Caki2 (cell line): ENCODE measurements at regions not wholly inside any gene's neighbourhood (a gene's known extent, or its start where the extent isn't known, plus 50 kb on each side); places are given as distances from the start of the nearest gene placed in this dataset.

Experiments
- DNase-seq: peaks from one replicate; pipeline ENCODE4 v3.0.0-alpha.2; 2015; ENCODE audit warnings: low read depth
- in situ Hi-C: cut with HindIII; loops from 2 replicates; pipeline ENCODE4 v1.10.0; 2016; ENCODE audit warnings: low sequenced_read_pairs, low pct_unique_long_range_greater_than_20kb, mixed read lengths

- no peak for DNase-seq
- in situ Hi-C loops: no loop called here
Measured at GRCh38 chr16:62969711-62970318, 933.6 kb upstream of the CDH8 start.

DNA sequence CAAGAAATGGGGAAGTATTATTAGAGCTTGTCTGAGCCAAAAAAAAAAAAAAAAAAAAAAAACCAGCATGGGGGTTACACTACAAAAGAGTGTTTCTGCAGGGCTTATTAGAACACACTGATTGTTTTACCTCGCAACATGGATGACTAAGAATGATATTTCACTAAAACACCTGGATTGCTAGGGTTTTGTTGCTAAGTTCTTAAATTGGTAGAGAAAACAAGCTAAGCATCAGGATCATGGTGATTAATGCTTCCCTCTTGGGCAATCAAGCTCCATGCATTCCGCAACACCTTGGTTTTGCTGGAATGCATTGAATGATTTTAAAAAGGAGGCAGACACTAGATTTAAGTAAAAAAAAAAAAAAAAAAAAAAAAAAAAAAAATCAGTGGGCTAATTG lies 931.4 kb upstream of the CDH8 start:
- in situ Hi-C loops: no loop called here
- DNase-seq: no peak

DNA sequence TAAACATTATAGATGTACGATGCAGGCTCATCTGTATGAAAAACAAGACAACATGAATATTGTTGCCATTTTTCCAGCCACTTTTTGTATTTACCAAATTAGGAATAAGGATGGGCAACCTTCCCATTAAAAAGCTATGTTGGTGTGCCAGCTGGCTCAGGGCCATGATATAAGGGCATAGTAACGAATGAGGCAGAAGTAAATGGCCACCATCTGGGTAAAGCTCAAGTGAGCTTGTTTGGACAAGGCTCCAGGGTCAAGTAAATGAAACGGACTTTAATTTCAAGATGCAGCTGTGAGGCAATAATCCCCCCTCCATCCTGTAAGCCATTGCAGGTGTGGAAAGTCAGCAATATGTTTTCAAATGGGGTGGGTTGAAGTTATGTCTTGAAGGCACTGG lies 930.9 kb upstream of the CDH8 start:
- DNase-seq: no peak
- in situ Hi-C loops: no loop called here

DNA sequence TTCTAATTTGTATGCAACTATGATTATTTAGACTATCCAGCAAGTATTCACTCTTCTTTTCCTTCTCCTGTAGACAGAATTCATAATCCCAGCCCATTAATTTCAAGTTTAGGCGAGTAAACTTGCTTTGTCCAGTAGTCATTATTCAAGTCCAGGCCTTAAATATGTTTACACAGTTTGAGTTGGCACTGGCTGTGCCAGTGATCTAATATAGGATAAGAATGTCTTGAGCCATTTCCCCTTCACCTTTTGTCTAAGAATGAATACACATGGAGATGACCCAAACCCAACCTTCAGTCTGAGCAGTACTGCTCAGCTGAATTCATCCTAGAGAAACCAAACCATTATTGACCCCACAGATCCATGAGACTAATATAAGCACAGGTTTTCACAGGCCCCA lies 930.4 kb upstream of the CDH8 start:
- no peak for DNase-seq
- in situ Hi-C loops: no loop called here

GRCh38 chr16:62965831-62966230 lies 929.6 kb upstream of the CDH8 start:
- in situ Hi-C loops: no loop called here

GRCh38 chr16:62963846-62964245 lies 927.6 kb upstream of the CDH8 start:
- in situ Hi-C loops: no loop called here

More at GRCh38 chr16:62965831-62966230, 929.6 kb upstream of the CDH8 start:
- DNase-seq: no peak

DNA sequence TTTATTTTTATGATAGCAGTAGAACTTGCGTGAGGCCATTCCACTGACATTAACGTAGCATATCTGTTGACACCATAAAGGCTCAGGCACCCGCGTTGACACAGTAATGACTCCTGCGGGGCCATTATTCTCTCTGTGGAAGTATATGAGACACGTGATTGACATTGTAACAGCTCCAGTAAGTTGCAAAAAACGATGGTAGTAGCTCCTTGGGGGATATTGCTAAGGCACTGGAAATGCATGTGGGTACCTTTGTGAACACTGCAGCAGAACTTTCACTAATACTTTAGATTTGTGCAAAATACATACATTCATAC lies 918.8 kb upstream of the CDH8 start:
- in situ Hi-C loops: no loop called here
- DNase-seq: no peak

More at GRCh38 chr16:62963846-62964245, 927.6 kb upstream of the CDH8 start:
- no peak for DNase-seq

DNA sequence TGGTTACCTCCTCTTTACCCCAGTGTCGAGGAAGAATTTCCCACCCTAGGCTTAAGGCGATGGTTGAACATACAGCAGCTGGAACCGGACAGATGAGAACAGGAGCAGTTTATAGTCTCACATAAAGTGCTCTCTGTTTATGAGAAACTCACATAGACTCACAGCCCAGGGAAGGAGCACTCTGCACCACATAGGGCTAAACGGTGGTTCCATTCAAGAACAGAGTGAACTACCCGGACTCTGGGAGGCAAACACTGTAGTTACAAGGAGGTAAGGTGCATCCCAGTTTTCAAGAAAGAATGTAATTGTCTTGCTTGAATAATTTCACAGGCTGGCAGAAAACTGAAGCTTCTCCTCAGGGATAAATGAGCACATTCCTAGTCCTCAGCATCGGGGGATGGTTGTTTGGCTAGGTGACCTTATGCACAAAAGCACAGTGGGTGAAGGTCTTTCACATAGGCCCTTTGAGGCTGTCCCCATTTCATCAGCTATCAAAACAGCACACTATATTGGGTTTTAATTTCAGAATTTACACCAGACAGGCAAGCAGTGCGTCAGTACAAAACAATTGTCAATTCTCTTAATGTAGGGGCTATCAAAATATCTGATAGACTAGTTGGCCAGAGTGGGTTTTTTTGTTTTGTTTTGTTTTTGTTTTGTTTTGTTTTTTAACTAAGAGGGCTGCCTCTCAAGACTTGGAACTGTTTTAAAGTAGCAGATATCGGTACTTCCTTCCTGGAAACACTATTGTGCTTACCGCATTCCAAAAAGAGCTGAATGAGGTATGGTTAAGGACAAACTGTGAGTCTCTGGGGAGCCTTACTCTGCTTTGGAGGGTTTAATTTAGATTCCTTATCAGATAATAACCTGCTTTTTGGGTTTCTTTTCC lies 918.1 kb upstream of the CDH8 start:
- no peak for DNase-seq
- in situ Hi-C loops: no loop called here

DNA sequence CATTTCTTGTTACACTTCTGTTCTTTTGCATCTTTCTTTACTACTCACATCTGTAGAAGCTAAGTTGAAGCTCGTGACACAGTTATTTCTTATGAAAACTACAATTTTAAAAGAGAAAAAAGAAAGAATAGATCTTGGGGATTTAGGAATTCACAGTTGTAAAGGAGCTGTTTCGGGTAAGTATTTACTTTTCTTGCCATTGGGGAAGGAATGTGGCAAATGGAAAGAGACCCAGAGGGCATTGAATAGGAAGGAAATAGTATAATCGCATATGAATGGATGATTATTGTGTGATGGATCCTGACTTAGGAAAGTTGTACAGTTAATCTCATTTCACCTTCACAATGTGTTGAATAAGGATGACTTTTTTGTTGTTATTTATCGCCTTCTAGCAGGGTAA lies 914.1 kb upstream of the CDH8 start:
- DNase-seq: no peak
- in situ Hi-C loops: no loop called here

DNA sequence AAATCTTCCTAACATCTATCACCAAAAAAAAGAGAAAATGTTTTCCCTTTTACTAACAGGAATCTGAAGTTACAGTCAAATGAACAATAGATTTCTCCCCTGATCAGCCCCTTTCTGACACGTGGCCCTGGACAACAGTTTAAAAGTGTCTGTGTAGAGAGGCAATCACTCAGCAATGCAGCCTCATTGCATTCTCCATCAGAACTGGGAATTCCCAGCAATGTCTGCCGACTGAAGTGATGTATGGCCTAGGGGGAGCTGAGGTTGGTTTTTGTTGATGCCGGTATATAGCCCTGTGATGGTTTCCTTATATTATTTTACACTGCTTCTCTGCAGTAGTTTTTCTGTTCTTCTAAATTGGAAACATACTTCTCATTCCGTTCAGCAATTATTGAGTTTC lies 904.3 kb upstream of the CDH8 start:
- no peak for DNase-seq
- in situ Hi-C loops: no loop called here

GRCh38 chr16:62939687-62940086 lies 903.4 kb upstream of the CDH8 start:
- in situ Hi-C loops: no loop called here

GRCh38 chr16:62933929-62934328 lies 897.7 kb upstream of the CDH8 start:
- DNase-seq: no peak
- in situ Hi-C loops: no loop called here

More at GRCh38 chr16:62939687-62940086, 903.4 kb upstream of the CDH8 start:
- DNase-seq: no peak

- no peak for DNase-seq
- in situ Hi-C loops: no loop called here
Measured at GRCh38 chr16:62929593-62929992, 893.4 kb upstream of the CDH8 start.

GRCh38 chr16:62927122-62927521 lies 890.9 kb upstream of the CDH8 start:
- in situ Hi-C loops: no loop called here
- DNase-seq: no peak

DNA sequence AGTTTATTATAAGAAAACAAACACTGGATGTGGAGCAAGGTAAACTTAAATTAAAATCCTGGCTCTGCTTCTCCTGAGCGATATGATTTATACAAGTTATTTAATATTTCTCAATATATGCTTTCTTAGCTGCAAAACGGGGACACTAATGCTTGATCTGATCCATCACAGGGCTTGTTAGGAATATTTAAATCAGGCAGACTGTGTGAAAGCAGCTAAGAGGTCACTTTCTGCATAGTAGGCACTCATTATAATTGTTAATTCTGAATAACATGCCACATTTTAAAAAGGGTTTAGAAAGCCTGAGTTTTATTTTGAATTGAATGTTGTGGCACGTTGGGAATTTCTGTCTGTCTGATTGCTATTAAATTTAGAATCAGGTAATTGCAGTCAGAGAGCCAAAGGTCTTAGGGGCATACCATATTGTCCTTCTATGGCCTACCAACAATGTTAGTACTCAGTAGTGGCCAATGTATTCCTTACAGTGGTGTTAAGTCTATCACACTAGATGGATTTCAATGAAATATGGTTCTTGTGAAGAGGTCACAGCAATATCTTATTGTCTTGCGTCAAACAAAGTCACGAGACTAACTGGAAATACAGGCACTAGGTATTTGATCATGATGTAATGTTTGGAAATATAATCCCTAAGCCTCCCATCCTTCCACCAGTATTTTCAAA lies 890.0 kb upstream of the CDH8 start:
- no peak for DNase-seq
- in situ Hi-C loops: no loop called here

DNA sequence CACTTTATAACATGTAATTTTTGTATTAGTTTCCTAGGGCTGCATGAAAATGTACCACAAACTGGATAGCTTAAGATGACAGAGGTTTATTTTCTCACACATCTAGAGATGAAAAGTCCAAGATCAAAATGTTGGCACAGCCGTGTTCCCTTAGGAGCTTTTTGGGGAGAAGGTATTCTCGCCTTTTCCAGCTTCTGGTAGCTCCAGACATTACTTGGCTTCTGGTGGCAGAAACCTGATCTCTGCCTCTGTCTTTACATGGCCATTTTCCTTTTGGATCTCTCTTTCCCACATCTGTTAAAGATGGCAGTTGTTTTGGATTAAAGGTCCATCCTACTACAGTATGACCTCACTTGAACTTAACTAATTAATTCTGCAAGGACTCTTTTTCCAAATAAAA lies 885.7 kb upstream of the CDH8 start:
- in situ Hi-C loops: no loop called here
- no peak for DNase-seq

GRCh38 chr16:62913924-62914323 lies 877.7 kb upstream of the CDH8 start:
- no peak for DNase-seq
- in situ Hi-C loops: no loop called here

DNA sequence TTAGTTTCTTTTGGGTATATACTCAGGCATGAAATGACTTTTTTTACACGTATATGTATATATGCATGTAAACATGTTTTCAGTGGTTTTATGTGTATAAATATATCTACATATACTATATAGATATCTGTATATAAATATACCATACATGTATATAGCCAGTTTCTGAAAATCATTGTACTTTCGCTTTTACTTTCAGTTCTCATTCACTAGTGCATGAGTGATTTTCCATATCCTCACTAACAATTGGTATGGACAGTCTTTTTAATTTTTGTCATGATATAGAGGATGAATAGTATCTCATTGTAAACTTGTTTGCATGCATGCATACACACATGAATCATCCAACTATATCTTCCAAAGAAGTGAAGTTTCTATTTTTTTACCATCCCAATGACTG lies 877.1 kb upstream of the CDH8 start:
- in situ Hi-C loops: no loop called here
- no peak for DNase-seq

- DNase-seq: no peak
- in situ Hi-C loops: no loop called here
Measured at GRCh38 chr16:62909597-62909996, 873.4 kb upstream of the CDH8 start.
